GM04504 (cell line): ENCODE measurements at regions not wholly inside any gene's neighbourhood (a gene's known extent, or its start where the extent isn't known, plus 50 kb on each side); places are given as distances from the start of the nearest gene placed in this dataset.
"Not testable (repeated sequence)": the region's sequence is repeated elsewhere in the genome, so short reads cannot be mapped to it uniquely, and the experiment has no call there.

Source experiments
- DNase-seq: peaks from one replicate; pipeline ENCODE4 v3.0.0-alpha.2; 2012; ENCODE audit warnings: low read depth

GRCh38 chr18:44546954-44547353 lies 133.7 kb upstream of the SETBP1 start:
- DNase-seq: no peak

- DNase-seq: peak; percentile 53
Observed at GRCh38 chr18:44548291-44549221, 132.1 kb upstream of the SETBP1 start.

- DNase-seq: no peak
Observed at GRCh38 chr18:44552706-44553105, 128.0 kb upstream of the SETBP1 start.

GRCh38 chr18:44556296-44556695 lies 124.4 kb upstream of the SETBP1 start:
- DNase-seq: no peak

GRCh38 chr18:44557616-44558151 lies 123.0 kb upstream of the SETBP1 start:
- DNase-seq: no peak

GRCh38 chr18:44558767-44559166 lies 121.9 kb upstream of the SETBP1 start:
- no peak for DNase-seq

DNA sequence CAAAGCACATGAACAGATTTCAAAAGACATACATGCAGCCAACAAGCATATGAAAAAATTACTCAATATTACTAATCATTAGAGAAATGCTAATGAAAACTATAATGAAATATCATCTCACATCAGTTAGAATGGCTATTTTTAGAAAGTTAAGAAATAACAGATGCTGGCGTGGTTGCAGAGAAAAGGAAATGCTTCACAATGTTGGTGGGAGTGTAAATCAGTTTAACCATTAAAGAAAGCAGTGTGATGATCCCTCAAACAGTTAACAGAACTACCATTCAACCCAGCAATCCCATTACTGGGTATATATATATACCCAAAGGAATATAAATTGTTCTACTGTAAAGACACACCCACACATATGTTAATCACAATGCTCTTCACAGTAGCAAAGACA lies 117.7 kb upstream of the SETBP1 start:
- DNase-seq: no peak

DNA sequence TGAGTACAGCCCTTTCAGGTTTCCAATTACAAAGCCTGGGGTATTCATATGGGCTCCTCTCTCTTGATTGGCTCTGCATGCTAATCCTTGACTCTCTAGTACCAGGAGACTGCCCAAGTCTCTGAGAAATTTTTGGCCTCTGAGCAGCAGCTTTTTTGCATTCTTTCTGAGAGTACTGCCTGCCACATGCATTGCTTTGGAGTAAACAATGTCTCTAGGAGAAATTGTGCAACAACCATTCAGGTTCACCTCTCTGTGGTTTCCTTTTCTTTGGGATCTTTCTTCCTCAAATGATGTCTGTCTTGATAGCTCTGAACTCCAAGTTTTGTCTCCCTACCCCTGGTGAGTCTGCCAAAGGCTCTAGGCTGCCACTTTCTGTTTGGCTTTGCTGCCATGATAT lies 115.8 kb upstream of the SETBP1 start:
- DNase-seq: peak; percentile 52

- DNase-seq: no peak
Observed at GRCh38 chr18:44568342-44568741, 112.3 kb upstream of the SETBP1 start.

GRCh38 chr18:44568986-44569385 lies 111.7 kb upstream of the SETBP1 start:
- no peak for DNase-seq

- DNase-seq: no peak
Observed at GRCh38 chr18:44569391-44570055, 111.2 kb upstream of the SETBP1 start.

DNA sequence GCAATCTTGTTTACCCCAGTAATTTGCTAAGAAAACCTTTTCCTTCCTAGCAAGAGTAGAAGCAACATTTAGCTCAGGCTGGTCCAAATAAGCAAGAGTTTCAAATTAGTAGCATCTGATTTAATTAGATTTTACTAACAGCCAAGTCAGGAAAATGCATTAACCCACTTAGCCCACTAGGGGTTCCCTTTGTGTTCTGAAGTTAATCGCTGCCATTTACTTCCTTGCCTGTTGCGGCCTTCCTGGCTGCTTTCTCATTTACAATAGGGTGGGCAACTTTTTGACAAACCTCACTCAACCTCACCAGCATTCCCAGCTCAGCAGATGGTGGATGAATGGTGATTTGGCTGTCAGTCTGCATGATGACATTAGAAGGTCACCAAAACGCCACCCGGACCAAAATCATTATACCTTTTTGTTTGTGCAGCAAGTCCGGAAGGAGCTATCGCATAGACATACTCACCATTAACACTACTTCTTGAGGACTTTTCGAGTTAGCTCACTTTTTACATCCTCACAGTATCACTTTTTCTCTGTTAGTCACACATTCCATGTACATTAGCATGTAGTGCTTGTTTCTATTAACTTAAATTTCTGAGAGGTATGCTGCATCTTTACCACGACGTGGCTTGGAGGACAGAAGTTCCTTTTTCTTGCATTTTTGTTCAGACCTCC lies 101.5 kb upstream of the SETBP1 start:
- no peak for DNase-seq

DNA sequence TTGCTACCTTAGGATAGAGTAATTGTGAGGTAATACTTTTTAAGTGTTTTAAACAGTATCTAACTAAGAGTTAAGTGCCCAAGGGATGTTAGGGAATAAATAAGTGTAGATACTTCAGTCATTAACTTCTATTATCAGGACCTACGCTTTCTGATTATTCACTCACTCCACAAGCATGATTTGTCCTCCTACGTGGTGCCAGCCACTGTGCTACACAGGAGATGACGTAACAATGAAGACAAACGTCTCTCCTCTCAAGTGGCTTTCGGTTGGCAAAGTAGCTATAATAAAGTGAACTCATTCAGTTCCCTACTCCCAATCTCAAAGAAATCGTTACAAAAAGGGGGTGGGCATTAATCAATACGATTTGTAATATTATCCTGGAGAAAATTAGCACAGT lies 100.9 kb upstream of the SETBP1 start:
- DNase-seq: no peak

- no peak for DNase-seq
Observed at GRCh38 chr18:44580159-44580558, 100.5 kb upstream of the SETBP1 start.

DNA sequence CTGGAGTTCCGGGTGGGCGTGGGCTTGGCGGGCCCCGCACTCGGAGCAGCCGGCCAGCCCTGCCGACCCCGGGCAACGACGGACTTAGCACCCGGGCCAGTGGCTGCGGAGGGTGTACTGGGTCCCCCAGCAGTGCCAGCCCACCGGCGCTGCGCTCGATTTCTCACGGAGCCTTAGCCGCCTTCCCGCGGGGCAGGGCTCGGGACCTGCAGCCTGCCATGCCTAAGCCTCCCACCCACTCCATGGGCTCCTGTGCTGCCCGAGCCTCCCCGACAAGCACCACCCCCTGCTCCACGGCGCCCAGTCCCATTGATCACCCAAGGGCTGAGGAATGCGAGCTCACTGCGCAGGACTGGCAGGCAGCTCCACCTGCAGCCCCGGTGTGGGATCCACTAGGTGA lies 99.9 kb upstream of the SETBP1 start:
- not testable (repeated sequence) for DNase-seq

DNA sequence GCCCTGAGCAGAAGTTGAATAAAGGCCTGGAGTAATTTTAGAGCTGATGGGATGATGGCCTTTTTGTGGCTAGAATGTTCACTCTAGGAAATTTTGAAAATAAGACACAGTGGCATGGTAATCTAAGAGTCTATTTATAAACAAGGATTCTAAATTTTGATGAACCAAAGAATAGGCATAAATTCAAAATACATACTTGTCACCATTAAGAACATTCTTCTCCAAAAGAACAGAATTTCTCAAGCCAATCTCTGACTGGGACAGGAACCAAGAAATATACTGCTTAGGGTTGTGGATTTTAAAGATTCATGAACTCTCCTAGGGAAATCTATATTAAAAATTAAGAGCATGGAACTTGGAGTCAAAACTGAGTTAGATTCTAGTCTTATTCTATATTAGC lies 98.2 kb upstream of the SETBP1 start:
- no peak for DNase-seq

DNA sequence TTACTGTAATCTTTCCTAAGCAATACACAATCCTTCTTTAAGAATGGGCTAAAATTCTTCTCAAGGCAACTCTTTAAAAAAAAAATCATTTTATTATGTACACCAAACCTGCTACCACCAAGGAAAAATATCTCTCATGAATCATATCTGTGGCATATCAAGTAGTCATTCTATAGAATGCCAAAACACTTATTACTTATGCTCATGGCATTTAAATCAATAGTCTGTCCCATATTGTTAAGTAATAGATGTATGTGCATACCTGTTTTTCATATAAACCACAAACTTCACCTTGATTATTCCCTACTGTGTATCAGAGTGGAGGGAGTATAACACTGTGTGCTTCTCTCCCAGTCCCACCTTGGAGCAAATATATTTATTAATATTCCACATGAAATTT lies 95.8 kb upstream of the SETBP1 start:
- DNase-seq: no peak

- no peak for DNase-seq
Observed at GRCh38 chr18:44586782-44587524, 93.7 kb upstream of the SETBP1 start.

GRCh38 chr18:44588508-44588907 lies 92.2 kb upstream of the SETBP1 start:
- DNase-seq: no peak

DNA sequence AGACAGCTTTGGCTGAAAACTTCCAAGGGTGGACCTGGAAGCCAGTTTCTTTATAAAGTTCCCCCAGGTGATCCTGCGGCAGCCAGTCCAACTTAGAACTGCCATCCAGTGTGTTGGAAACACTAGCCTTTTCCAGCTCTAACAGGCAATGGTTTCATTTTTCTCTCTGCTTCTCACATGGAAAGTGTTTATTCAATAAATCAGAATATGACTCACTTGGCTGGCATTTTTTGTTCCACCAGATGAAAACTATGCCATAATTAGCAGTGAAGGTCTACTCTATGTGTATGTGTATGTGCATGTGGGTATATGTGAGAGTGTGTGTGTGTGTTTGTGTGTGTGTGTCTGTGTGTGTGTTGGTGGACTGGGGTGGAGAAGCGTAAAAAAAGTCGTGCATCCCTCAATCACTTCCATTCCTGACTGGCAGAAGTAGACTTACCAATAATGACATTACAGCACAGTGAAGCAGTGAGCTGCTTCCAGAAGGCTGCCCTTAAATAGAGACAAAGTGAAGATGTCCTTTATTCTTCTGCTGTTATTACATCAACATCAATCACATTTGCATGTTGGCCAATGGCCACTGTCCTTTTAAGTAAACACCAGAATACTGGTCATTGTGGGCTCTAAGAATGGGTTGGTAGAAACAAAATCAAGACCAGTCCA lies 90.9 kb upstream of the SETBP1 start:
- DNase-seq: peak; percentile 54

- DNase-seq: no peak
Observed at GRCh38 chr18:44590956-44591670, 89.6 kb upstream of the SETBP1 start.
